SU-DHL-6 (cell line): ENCODE measurements at regions not wholly inside any gene's neighbourhood (a gene's known extent, or its start where the extent isn't known, plus 50 kb on each side); places are given as distances from the start of the nearest gene placed in this dataset.

Experiments used
- EZH2phosphoT487 ChIP-seq: fragments of 200-600 bp; sonication (generic), shearing (Covaris generic); conservative IDR thresholded peaks from 2 replicates; pipeline ENCODE4 v1.6.1; 2018; ENCODE audit warnings: mild to moderate bottlenecking, antibody characterized with exemption, low read length, moderate library complexity, mixed read lengths
- TF ChIP-seq, protein P1 (sequence below): fragments of 200-600 bp; sonication (generic); IDR thresholded peaks from one replicate; pipeline ENCODE4 v1.5.1; 2017; ENCODE audit warnings: antibody characterized with exemption, mild to moderate bottlenecking, low read length, moderate library complexity; ENCODE audit not compliant: insufficient read depth, poor library complexity, severe bottlenecking

DNA sequence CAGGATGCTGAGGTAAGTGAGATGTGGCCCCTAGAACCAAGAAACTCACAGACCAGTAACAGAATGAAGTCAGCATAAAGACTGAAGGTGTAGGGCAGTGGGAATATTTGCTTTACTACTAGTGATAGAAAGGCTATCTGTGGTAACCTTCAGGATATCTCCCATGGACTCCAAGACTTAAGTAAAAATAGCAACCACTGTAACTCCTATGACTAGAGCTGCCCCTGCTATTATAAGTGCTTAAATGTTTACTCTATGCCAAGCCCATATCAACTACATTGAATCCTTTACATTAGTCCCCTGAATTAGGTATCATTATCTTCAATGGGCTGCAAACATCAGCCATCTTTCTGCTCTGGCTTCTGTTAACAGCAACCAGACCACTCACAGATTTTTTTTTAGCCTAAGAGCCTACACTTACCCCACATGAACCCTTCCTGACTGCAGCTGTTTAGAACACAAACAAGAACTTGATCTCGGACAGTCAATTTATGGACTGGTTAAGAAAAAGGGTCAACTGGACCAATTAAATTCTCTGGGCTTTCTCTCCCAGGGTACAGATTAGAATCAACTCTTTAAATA lies 335.1 kb upstream of the API5 start:
- TF ChIP-seq, protein P1, sequence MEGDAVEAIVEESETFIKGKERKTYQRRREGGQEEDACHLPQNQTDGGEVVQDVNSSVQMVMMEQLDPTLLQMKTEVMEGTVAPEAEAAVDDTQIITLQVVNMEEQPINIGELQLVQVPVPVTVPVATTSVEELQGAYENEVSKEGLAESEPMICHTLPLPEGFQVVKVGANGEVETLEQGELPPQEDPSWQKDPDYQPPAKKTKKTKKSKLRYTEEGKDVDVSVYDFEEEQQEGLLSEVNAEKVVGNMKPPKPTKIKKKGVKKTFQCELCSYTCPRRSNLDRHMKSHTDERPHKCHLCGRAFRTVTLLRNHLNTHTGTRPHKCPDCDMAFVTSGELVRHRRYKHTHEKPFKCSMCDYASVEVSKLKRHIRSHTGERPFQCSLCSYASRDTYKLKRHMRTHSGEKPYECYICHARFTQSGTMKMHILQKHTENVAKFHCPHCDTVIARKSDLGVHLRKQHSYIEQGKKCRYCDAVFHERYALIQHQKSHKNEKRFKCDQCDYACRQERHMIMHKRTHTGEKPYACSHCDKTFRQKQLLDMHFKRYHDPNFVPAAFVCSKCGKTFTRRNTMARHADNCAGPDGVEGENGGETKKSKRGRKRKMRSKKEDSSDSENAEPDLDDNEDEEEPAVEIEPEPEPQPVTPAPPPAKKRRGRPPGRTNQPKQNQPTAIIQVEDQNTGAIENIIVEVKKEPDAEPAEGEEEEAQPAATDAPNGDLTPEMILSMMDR, result no peak
- TF ChIP-seq EZH2phosphoT487, result no peak
